ENCODE measurements at regions not wholly inside any gene's neighbourhood (a gene's known extent, or its start where the extent isn't known, plus 50 kb on each side); places are given as distances from the start of the nearest gene placed in this dataset.
"Not testable (repeated sequence)": the region's sequence is repeated elsewhere in the genome, so short reads cannot be mapped to it uniquely, and the experiment has no call there.

DNA sequence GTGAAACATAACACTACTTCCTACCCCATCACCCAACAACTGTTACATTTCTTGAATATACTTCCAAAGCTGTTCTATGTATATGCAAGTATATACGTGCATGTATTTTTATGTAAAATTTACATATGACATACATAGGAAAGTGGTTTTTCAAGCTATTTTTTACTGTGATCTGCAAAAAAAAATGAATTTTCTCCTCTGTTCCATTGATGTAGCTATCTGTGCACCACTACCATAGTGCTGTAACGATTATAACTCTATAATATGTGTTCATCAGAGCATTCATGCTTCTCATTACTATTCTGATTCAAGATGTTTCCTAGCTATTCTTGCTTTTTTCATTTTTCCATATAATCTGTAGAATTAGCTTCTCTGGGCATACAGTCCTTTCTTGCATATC, 164.0 kb downstream of the DEPDC1B start:
- peaks cover 0 to 6% (median 0%) of the 10 kb centered on the region in 5 donors for H3K4me1 ChIP-seq (ENCODE audit: control insufficient read depth in 5 of 5, insufficient read depth in 5 of 5, low read length in 5 of 5)
- TF ChIP-seq CTCF (IDR thresholded peaks at IDR 0.05; ENCODE audit: control extremely low read depth, extremely low read depth), result no peak
- H3K4me3 ChIP-seq, result no peak overlapping the region
- ATAC-seq (ENCODE audit: insufficient read depth, low FRiP score), result no peak
- DNase-seq, result no peak
- no peaks in the 10 kb centered on the region for H3K27me3 ChIP-seq (ENCODE audit: control insufficient read depth in 3 of 3, insufficient read depth in 3 of 3, low read length in 2 of 3)
- 96 to 97% methylated on average over 2 of the region's 2 CpGs for WGBS, 2 donors
- no peak overlapping the region for H3K27ac ChIP-seq (ENCODE audit: low read depth in 1 of 2, low read length in 1 of 2)
- no peak overlapping the region for H3K9ac ChIP-seq (ENCODE audit: insufficient read depth in 1 of 2, low read length in 2 of 2)
- H3K36me3 ChIP-seq (ENCODE audit: control insufficient read depth in 4 of 4, insufficient read depth in 4 of 4, low read length in 4 of 4), result no peaks in the 10 kb centered on the region
- H3K9me3 ChIP-seq (ENCODE audit: control insufficient read depth in 4 of 4, insufficient read depth in 3 of 4, low read length in 3 of 4), result no peaks in the 10 kb centered on the region

DNA sequence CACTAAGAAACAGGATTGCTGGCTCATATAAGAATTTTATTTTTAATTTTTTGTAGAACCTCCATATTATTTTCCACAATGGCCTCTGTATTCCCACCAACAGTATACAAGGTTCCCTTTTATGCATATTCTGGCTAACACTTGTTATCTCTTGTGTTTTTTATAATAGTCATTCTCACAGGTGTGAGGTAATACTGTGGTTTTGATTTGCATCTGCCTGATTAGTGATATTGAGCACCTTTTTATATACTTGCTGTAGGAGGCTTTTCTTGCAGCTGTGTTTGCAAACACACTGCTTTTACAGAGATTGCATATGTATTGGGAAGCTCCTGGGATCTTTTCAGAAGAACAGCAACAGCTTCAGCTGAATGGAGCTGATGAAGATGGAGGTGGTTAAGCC, 164.8 kb downstream of the DEPDC1B start:
- Histone ChIP-seq H3K9ac (ENCODE audit: insufficient read depth in 1 of 2, low read length in 2 of 2) (no peak overlapping the region), H3K27ac (ENCODE audit: low read depth in 1 of 2, low read length in 1 of 2) (no peak overlapping the region), H3K4me1 (ENCODE audit: control insufficient read depth in 5 of 5, insufficient read depth in 5 of 5, low read length in 5 of 5) (peaks cover 0 to 6% (median 0%) of the 10 kb centered on the region in 5 donors), H3K9me3 (ENCODE audit: control insufficient read depth in 4 of 4, insufficient read depth in 3 of 4, low read length in 3 of 4) (no peaks in the 10 kb centered on the region), H3K27me3 (ENCODE audit: control insufficient read depth in 3 of 3, insufficient read depth in 3 of 3, low read length in 2 of 3) (no peaks in the 10 kb centered on the region), H3K36me3 (ENCODE audit: control insufficient read depth in 4 of 4, insufficient read depth in 4 of 4, low read length in 4 of 4) (no peaks in the 10 kb centered on the region), H3K4me3 (no peak overlapping the region)
- TF ChIP-seq CTCF (IDR thresholded peaks at IDR 0.05; ENCODE audit: control extremely low read depth, extremely low read depth), result no peak
- no peak for ATAC-seq (ENCODE audit: insufficient read depth, low FRiP score)
- no peak for DNase-seq

DNA sequence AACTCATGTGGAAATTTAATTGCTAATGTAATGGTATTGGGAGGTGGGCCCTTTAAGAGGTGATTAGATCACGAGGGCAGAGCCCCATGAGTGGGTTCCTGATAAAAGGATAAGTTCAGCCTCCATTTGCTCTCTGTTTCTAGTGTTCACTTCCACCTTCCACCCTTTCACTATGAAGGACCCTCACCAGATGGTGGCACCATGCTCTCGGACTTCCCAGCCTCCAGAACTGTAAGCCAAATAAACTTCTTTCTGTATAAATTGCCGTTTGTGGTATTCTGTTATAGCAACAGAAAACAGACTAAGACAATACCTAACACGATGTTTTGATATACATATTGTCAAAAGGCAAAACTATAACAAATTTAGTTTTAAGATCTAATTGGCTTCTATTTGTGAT, 166.2 kb downstream of the DEPDC1B start:
- H3K36me3 ChIP-seq (ENCODE audit: control insufficient read depth in 4 of 4, insufficient read depth in 4 of 4, low read length in 4 of 4), result no peaks in the 10 kb centered on the region
- no peak overlapping the region for H3K27ac ChIP-seq (ENCODE audit: low read depth in 1 of 2, low read length in 1 of 2)
- no peak overlapping the region for H3K9ac ChIP-seq (ENCODE audit: insufficient read depth in 1 of 2, low read length in 2 of 2)
- H3K27me3 ChIP-seq (ENCODE audit: control insufficient read depth in 3 of 3, insufficient read depth in 3 of 3, low read length in 2 of 3), result no peaks in the 10 kb centered on the region
- H3K4me3 ChIP-seq, result no peak overlapping the region
- no peaks in the 10 kb centered on the region for H3K9me3 ChIP-seq (ENCODE audit: control insufficient read depth in 4 of 4, insufficient read depth in 3 of 4, low read length in 3 of 4)
- DNase-seq, result no peak
- no peak for TF ChIP-seq CTCF (IDR thresholded peaks at IDR 0.05; ENCODE audit: control extremely low read depth, extremely low read depth)
- ATAC-seq (ENCODE audit: insufficient read depth, low FRiP score), result no peak
- 82 to 89% methylated on average over 4 of the region's 4 CpGs for WGBS, 2 donors
- peaks cover 0 to 4% (median 0%) of the 10 kb centered on the region in 5 donors for H3K4me1 ChIP-seq (ENCODE audit: control insufficient read depth in 5 of 5, insufficient read depth in 5 of 5, low read length in 5 of 5)

GRCh38 chr5:60532796-60533195, 167.2 kb downstream of the DEPDC1B start:
- H3K27me3 ChIP-seq (ENCODE audit: control insufficient read depth in 3 of 3, insufficient read depth in 3 of 3, low read length in 2 of 3); H3K9me3 ChIP-seq (ENCODE audit: control insufficient read depth in 4 of 4, insufficient read depth in 3 of 4, low read length in 3 of 4); DNase-seq; H3K27ac ChIP-seq (ENCODE audit: low read depth in 1 of 2, low read length in 1 of 2); ATAC-seq (ENCODE audit: insufficient read depth, low FRiP score); H3K36me3 ChIP-seq (ENCODE audit: control insufficient read depth in 4 of 4, insufficient read depth in 4 of 4, low read length in 4 of 4); H3K9ac ChIP-seq (ENCODE audit: insufficient read depth in 1 of 2, low read length in 2 of 2); H3K4me3 ChIP-seq; H3K4me1 ChIP-seq (ENCODE audit: control insufficient read depth in 5 of 5, insufficient read depth in 5 of 5, low read length in 5 of 5): not testable (repeated sequence)
- WGBS, 2 donors, result 83 to 94% methylated on average over 5 of the region's 5 CpGs

DNA sequence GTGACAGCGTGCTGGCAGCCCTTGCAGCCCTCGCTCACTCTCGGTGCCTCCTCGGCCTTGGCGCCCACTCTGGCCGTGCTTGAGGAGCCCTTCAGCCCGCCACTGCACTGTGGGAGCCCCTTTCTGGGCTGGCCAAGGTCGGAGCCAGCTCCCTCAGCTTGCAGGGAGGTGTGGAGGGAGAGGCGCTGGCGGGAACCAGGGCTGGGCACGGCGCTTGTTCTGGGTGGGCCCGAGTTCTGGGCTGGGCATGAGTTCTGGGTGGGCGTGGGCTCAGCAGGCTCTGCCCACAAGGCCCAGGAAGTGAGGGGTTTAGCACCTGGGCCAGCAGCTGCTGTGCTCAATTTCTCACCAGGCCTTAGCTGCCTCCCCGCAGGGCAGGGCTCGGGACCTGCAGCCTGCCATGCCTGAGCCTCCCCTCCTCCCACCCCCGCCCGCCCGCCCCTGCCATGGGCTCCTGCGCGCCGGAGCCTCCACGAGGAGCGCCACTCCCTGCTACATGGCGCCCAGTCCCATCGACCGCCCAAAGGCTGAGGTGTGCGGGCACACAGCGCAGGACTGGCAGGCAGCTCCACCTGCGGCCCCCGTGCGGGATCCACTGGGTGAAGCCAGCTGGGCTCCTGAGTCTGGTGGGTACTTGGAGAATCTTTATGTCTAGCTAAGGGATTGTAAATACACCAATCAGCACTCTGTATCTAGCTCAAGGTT, 169.7 kb downstream of the DEPDC1B start:
- not testable (repeated sequence) for H3K9ac ChIP-seq (ENCODE audit: insufficient read depth in 1 of 2, low read length in 2 of 2); H3K9me3 ChIP-seq (ENCODE audit: control insufficient read depth in 4 of 4, insufficient read depth in 3 of 4, low read length in 3 of 4); H3K4me1 ChIP-seq (ENCODE audit: control insufficient read depth in 5 of 5, insufficient read depth in 5 of 5, low read length in 5 of 5); H3K4me3 ChIP-seq; H3K27me3 ChIP-seq (ENCODE audit: control insufficient read depth in 3 of 3, insufficient read depth in 3 of 3, low read length in 2 of 3); H3K27ac ChIP-seq (ENCODE audit: low read depth in 1 of 2, low read length in 1 of 2); H3K36me3 ChIP-seq (ENCODE audit: control insufficient read depth in 4 of 4, insufficient read depth in 4 of 4, low read length in 4 of 4); ATAC-seq (ENCODE audit: insufficient read depth, low FRiP score); DNase-seq
- WGBS, 2 donors, result 96 to 98% methylated on average over 25 to 32 of the region's 32 CpGs

All from lung (tissue), 11 donors.